Spleen (tissue), 7 donors: ENCODE measurements at regions not wholly inside any gene's neighbourhood (a gene's known extent, or its start where the extent isn't known, plus 50 kb on each side); places are given as distances from the start of the nearest gene placed in this dataset.

Source experiments
- CTCF ChIP-seq, 11 experiments: fragments of 200-600 bp in 7 of 11; fragments of 450-650 bp in 4 of 11; sonication (generic) in 4 of 11; IDR thresholded peaks in 8 of 11; conservative IDR thresholded peaks in 3 of 11; 1 replicate in 7 of 11; 2 replicates in 4 of 11; pipeline versions ENCODE4 v1.4.0 to v1.8.0; 2016 to 2021; ENCODE audit warnings: antibody characterized with exemption in 11 of 11, inconsistent platforms in 4 of 11, mild to moderate bottlenecking in 1 of 11
- POLR2A ChIP-seq, 3 donors: fragments of 450-650 bp; IDR thresholded peaks; one replicate each; pipeline ENCODE4 v1.5.1; 2017; ENCODE audit warnings: antibody characterized with exemption in 3 of 3, mild to moderate bottlenecking in 1 of 3
- POLR2AphosphoS5 ChIP-seq, 3 donors: sonication (generic); formaldehyde crosslinking; IDR thresholded peaks; one replicate each; pipeline ENCODE4 v1.5.1; 2017; ENCODE audit warnings: antibody characterized with exemption in 3 of 3
- donor health status: DM: no; HTN: no; CAD: no; lungs with moderate emphysema.
- donor health status: DM: no; HTN: no; CAD: no.
- donor health status: DM: no; HTN: no; CAD: no.

GRCh38 chr4:142940425-142941330 lies 94.6 kb upstream of the INPP4B start:
- TF ChIP-seq POLR2AphosphoS5 (IDR thresholded peaks at IDR 0.05) (no peak), POLR2A (IDR thresholded peaks at IDR 0.05) (no peak), CTCF (IDR thresholded peaks at IDR 0.05 in 8 of 11, conservative IDR thresholded peaks at IDR 0.05 in 3 of 11) (no peak)
